GM12892 (cell line): ENCODE measurements at regions not wholly inside any gene's neighbourhood (a gene's known extent, or its start where the extent isn't known, plus 50 kb on each side); places are given as distances from the start of the nearest gene placed in this dataset.

ENCODE experiments used
- POLR2A ChIP-seq: IDR thresholded peaks from 2 replicates; pipeline ENCODE4 v1.6.1; 2011; ENCODE audit warnings: low read depth, low read length, control low read depth
- POLR2AphosphoS5 ChIP-seq: IDR thresholded peaks from 2 replicates; pipeline ENCODE4 v1.6.1; 2011; ENCODE audit warnings: low read depth, low read length, control low read depth
- TAF1 ChIP-seq: IDR thresholded peaks from 2 replicates; pipeline ENCODE4 v1.6.1; 2011; ENCODE audit warnings: low read depth, mild to moderate bottlenecking, control low read depth, low read length, borderline replicate concordance

GRCh38 chr4:125132729-125133128 lies 182.0 kb upstream of the FAT4 start:
- no peak for TF ChIP-seq POLR2A
- no peak for TF ChIP-seq POLR2AphosphoS5
- no peak for TF ChIP-seq TAF1
